ENCODE measurements at regions not wholly inside any gene's neighbourhood (a gene's known extent, or its start where the extent isn't known, plus 50 kb on each side); places are given as distances from the start of the nearest gene placed in this dataset.

GRCh38 chr1:147849098-147849895 lies 53.3 kb upstream of the GJA8 start:
- no peak for TF ChIP-seq CTCF (conservative IDR thresholded peaks at IDR 0.05; ENCODE audit: low read length)
- no peak for TF ChIP-seq EZH2phosphoT487 (IDR thresholded peaks at IDR 0.05; ENCODE audit: borderline replicate concordance)

Data from Loucy (cell line).